ENCODE measurements at regions not wholly inside any gene's neighbourhood (a gene's known extent, or its start where the extent isn't known, plus 50 kb on each side); places are given as distances from the start of the nearest gene placed in this dataset.

GRCh38 chr2:71891719-71892422 lies 255.8 kb downstream of the CYP26B1 start:
- DNase-seq (ENCODE audit: low read depth): no peak

- DNase-seq (ENCODE audit: low read depth): no peak
These were observed 256.5 kb downstream of the CYP26B1 start for GRCh38 chr2:71891155-71891554.

GRCh38 chr2:71889759-71890684 lies 257.6 kb downstream of the CYP26B1 start:
- peak; percentile 6 for DNase-seq (ENCODE audit: low read depth)

GRCh38 chr2:71888751-71889445 lies 258.8 kb downstream of the CYP26B1 start:
- no peak for DNase-seq (ENCODE audit: low read depth)

- DNase-seq (ENCODE audit: low read depth): no peak
These were observed 260.5 kb downstream of the CYP26B1 start for GRCh38 chr2:71887196-71887595.

- DNase-seq (ENCODE audit: low read depth): no peak
These were observed 261.4 kb downstream of the CYP26B1 start for GRCh38 chr2:71886241-71886640.

- no peak for DNase-seq (ENCODE audit: low read depth)
These were observed 263.2 kb downstream of the CYP26B1 start for GRCh38 chr2:71884303-71885042.

GRCh38 chr2:71882949-71883472 lies 264.7 kb downstream of the CYP26B1 start:
- DNase-seq (ENCODE audit: low read depth): peak; percentile 6

GRCh38 chr2:71882236-71882946 lies 265.3 kb downstream of the CYP26B1 start:
- DNase-seq (ENCODE audit: low read depth): no peak

GRCh38 chr2:71880846-71881610 lies 266.6 kb downstream of the CYP26B1 start:
- DNase-seq (ENCODE audit: low read depth): no peak

GRCh38 chr2:71880287-71880686 lies 267.4 kb downstream of the CYP26B1 start:
- no peak for DNase-seq (ENCODE audit: low read depth)

- DNase-seq (ENCODE audit: low read depth): no peak
These were observed 268.0 kb downstream of the CYP26B1 start for GRCh38 chr2:71879509-71880184.

- no peak for DNase-seq (ENCODE audit: low read depth)
These were observed 268.8 kb downstream of the CYP26B1 start for GRCh38 chr2:71878626-71879508.

GRCh38 chr2:71877636-71878035 lies 270.0 kb downstream of the CYP26B1 start:
- DNase-seq (ENCODE audit: low read depth): no peak

GRCh38 chr2:71876542-71877451 lies 270.9 kb downstream of the CYP26B1 start:
- no peak for DNase-seq (ENCODE audit: low read depth)

- DNase-seq (ENCODE audit: low read depth): no peak
These were observed 275.1 kb downstream of the CYP26B1 start for GRCh38 chr2:71872466-71873051.

Data from forelimb muscle (tissue), 1 donor.